SHP77 (cell line): ENCODE measurements at regions not wholly inside any gene's neighbourhood (a gene's known extent, or its start where the extent isn't known, plus 50 kb on each side); places are given as distances from the start of the nearest gene placed in this dataset.
A peak's percentile ranks its signal among the peaks of the same experiment; 100 is the strongest.
"Not testable (repeated sequence)": the region's sequence is repeated elsewhere in the genome, so short reads cannot be mapped to it uniquely, and the experiment has no call there.

ENCODE experiments used
- DNase-seq, 2 experiments: peaks; one replicate each; lab custom pipeline; 2025; lab: John Stamatoyannopoulos, UW

DNA sequence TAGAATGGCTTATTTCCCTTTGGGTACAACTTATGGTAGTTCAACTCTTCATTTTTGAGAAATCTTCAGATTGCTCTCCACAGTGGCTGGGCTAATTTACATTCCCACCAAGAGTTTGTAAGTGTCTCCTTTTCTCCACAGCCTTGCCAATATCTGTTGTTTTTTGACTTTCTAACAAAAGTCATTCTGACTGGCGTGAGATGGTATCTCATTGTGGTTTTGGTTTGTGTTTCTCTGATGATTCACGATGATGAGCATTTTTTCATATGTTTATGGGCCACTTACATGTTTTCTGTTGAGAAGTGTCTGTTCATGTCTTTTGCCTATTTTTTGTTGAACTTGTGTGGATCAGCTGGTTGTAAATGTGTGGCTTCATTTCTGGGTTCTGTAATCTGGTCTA, 871.0 kb downstream of the EPHA4 start:
- no peak for DNase-seq

DNA sequence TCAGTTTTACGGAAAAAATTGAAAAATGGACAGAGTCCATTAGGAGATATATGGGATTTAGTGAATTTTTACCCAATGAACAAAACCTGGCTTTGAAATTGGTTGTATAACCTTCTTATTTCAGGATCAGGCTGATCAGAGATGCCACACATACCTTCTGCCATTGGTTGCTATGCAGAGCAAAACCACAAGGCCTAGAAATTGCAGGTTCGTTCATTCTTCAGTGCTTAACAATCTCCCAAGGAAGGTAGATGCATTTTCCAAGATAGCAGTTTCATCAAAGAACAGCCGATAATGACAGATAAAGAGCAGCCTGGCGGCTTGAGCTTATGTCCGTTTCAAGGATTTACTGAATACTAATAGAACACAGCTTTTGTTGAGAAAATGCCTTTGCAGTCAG, 868.8 kb downstream of the EPHA4 start:
- no peak for DNase-seq

DNA sequence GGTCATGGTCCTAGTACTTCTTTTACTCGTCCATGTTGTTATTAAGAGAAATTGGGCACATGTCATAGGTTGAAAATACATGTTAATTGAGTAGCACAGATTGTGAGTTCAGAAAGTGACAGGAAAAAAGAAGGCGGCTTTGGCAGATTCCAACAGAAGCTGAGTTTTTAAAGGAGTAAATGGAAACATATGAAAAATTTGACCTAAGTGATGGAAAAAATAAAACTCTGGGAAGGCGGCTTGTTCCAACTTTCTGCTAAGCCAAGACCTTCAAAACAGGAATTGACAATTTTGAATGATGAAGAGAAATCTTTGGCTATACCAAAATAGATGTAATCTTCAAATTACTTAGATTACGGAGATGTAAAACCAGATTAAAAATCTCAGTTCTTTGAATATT, 868.0 kb downstream of the EPHA4 start:
- no peak for DNase-seq

DNA sequence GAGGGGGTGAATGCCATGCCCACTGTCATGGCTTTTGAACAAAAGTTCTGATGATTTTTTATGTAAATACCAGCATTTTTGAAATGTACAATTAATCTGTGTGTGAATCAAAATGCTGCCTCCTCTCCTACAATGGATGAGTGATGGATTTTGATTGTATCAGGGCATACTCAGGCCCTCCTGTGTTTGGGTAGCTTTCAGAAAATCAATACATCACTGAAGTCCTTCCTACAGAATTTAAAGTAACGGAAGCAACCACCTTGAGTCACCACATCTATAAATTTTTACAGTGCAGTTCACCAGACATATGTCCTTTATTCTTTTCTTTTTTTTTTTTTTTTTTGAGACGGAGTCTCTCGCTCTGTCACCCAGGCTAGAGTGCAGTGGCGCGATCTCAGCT, 867.3 kb downstream of the EPHA4 start:
- no peak for DNase-seq

DNA sequence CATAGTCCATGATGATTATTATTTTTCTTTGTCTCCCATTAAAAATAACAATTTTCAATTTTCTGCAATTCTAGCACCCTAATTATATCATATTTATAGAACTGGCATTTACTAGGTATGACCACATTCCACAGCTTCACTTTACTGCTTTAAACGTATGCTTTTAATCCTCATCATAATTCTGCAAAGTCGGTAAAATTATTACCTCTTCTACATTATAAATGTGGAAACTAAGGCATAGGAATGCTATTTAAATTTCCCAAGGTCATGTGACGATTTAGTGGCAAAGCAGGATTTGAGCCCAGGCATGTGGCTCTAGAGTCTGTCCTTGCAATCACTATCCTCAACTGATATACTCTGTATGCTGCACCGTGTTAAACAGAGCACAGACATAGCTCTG, 866.4 kb downstream of the EPHA4 start:
- no peak for DNase-seq

DNA sequence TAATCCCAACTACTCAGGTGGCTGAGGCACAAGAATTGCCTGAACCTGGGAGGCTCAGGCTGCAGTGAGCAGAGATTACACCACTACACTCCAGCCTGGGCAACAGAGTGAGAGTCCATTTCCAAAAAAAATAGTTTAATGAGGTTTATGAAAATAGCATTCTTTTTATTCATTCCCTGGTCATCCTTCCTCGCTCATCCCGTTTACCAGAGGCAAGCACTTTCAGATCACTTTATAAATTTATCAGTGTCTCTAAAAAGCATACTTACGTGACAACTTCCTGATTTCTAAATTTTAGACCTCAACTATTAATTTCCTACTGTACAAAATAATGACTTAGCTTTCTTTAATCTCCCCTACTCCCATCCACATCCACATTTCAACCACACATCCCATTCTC, 864.8 kb downstream of the EPHA4 start:
- DNase-seq = no peak

DNA sequence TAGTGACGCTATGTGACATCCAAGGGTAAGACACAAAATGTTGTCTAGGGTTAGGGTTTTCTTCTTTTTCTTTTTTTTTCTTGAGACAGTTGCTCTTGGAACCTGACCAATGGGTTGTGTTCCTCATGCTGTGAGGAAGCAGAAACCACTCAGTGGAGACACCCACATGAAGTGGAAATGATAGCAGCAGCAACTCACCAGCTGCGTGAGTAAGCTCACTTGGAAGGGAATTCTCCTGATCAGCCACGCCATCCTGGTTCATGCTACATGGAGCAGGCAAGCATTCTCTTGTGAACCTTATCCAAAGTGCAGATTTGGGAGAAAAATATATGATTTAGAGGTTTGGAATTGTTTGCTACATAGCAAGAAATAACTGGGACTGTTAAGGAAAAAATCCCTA, 863.7 kb downstream of the EPHA4 start:
- no peak for DNase-seq

DNA sequence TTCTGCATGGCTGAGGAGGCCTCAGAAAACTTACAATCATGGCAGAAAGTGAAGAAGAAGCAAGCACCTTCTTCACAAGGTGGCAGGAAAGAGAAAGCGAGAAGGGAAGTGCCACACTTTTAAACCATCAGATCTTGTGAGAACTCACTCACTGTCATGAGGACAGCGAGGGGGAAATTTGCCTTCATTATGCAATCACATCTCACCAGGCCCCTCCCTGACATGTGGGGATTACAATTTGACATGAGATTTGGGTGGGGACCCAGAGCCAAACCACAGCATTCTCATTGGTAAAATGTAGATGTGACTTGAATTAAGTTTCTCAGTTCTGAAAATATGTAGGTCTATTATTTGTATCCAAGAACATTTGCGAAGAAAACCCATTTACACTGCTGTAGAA, 854.8 kb downstream of the EPHA4 start:
- DNase-seq = no peak

DNA sequence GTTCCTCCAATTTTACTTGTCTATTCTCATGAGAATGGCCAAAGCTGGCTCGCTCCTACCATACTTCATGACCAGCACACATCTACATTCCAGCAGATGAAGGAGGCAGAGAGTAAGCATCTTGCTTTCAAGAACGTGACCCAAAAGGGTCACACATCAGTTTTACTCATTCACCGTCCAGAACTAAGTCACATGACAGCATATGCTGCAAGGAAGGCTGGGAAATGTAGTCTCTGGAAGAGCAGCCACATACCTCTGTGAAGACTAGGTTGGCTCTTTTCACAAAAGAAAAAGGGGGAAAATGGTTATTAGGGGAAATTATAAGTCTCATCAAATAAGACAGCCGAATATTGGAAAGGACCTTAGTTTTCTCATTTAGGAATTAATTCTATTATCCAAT, 835.3 kb downstream of the EPHA4 start:
- DNase-seq = peak in 1 of 2 experiments; percentile 2

DNA sequence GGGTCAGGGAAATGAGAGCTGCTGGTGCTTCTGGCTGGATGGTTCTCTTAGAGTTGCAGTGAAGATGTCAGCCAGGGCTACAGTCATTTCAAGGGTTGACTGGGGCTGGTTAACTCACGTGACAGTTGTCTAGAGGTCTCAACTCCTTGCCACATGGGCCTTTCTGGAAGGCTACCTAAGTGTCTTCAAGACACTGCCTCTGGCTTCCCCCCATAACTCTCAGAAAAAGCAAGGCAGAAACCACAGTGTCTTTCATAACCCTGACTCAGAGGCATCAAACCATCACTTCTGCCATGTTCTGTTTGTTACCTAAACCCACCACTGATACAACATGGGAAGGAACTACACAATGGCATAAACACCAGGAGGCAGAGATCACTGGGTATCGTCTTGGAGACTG, 828.9 kb downstream of the EPHA4 start:
- DNase-seq = no peak

DNA sequence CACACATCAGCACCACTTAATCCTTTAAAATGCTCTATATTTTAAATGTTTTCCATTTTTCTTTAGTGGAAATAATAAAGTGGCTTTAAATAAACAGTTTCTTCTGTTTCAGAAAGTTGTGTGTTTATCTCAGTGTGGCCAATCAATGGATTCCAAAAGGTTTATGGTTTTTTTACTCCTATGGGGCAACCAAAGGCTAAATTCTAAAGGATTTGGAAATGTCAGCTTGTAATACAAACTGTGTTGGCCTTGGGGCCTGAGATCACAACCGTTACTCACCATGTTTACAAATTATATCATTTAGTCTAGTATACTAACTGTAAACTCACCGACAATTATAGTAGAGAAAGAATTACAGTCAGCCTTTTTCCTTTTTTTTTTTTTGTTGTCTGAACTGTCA, 827.2 kb downstream of the EPHA4 start:
- no peak for DNase-seq

DNA sequence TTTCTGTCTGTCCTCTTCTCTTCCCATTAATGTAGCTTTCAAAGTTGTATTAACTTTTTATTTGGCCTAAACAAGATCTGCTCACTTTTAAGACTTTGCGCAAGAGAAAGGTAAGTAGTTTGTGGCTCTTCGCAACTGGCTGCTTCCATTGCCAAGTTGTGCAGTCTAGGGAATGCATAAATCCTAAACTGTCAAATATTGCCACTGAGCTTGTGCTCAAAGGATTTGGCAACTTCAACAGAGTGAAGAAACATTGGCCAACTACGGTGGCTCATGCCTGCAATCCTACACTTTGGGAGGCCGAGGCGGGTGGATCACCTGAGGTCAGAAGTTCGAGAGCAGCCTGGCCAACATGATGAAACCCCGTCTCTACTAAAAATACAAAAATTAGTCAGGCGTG, 826.4 kb downstream of the EPHA4 start:
- DNase-seq = no peak

DNA sequence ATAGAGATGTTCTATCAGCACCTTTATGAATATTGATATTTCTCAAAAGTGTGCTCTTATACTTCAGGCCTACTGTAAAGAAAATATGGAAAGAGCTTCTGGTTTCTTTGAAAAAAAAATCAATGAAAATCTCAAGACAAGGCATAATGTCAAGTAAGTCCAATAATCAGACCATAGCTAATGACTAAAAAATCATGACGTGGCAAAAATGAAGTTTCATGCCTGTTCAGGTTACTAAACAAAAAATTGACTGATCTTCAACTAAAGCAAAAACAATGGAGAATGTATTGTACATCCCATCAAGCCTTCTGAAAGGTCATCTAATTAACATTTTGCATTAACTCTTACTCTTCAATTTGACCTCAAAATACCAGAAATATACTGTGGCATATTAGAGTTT, 824.4 kb downstream of the EPHA4 start:
- no peak for DNase-seq

DNA sequence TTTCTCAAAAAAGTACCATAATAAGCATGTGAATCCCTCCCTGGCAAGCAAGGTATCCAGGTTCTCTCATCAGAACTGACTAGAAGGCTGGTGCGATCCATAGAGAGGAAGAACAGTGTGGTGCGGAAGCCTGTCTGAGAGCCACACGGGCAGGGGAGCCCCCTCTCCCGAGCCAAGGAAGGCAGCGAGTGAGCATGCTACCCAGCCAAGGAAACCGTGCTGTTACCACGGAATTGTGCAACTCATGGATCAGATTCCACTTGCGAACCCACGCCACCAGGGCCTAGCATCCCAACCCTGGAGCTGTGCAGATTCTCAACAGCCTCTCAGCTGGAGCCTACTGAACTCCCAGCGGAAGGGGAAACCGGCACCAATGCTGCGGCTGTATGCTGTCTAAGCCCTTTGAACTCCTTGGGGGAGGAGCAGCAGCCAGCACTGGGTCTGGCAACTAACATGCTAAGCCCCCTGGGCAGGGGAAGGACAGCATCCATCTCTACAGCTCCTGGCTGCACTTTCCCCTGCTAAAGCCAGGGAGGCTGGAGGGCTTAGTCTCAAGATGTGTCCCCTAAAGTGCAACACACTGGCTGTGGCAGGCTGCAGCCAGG, 823.1 kb downstream of the EPHA4 start:
- no peak for DNase-seq

DNA sequence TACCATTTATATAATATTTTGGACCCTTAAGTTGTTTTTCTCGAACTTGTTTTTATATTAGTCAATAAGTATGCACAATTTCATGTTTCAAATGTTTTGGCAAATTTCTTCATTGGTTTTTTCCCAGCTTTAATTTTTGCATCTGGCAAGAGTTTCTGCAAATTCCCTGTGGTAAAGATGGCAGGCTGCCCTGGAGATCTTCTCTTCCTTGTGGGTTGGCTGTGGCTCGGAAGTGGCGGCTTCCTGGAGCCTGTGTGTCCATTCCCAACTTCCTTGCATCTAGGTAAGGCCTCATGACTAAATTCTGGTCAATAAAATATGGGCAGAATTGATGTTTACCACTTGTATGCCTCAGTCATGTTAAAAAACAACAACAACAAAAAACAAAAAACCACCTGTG, 818.6 kb downstream of the EPHA4 start:
- DNase-seq = no peak

DNA sequence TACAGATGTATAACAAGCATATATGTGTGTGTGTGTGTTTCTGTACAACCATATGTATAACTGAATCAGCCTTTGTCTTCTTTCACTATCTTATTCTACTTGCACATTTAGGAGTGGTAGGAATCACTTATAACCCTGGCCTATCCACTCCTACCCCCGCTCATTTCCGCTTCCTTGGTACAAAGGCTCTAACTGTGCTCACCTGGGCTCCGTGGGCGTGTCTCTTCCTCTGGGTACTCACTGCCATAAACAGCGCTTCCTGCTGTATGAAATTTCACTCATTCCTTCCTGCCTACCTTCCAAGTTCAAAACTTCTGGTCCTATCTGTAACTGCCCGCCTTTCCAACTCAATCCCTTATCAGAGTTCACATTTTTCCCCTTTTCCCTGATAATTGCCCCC, 815.5 kb downstream of the EPHA4 start:
- no peak for DNase-seq

DNA sequence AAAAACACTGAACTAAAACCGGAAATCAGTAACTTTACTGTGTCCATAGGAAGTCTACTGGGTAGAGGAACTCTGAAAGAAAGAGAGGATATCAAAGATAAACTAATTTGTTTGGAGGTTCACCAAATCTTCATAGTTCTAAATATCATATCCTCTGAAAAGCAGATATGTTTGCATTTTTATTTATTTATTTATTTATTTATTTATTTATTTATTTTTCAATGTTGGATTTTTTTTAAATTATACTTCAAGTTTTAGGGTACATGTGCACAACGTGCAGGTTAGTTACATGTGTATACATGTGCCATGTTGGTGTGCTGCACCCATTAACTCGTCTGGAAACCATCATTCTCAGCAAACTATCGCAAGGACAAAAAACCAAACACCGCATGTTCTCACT, 813.7 kb downstream of the EPHA4 start:
- DNase-seq = not testable (repeated sequence)

DNA sequence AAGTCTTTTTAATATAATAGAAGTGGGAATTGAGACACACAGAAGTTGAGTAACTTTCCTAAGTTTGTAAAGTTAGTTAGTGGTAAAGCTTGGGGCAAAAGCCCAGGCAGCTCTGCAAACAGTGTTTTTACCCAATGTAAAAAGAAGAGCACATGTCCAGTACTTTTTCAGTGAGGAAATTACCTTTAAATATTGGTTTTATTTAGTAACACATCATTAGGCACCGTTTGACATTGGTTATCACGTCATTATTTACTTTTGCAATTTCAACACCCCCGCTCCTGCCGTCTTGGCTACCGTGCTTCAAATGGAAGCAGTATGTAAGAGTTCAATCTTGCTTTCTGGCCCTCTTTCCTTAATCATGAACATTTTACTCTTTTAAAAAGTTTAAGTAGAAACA, 807.9 kb downstream of the EPHA4 start:
- no peak for DNase-seq

DNA sequence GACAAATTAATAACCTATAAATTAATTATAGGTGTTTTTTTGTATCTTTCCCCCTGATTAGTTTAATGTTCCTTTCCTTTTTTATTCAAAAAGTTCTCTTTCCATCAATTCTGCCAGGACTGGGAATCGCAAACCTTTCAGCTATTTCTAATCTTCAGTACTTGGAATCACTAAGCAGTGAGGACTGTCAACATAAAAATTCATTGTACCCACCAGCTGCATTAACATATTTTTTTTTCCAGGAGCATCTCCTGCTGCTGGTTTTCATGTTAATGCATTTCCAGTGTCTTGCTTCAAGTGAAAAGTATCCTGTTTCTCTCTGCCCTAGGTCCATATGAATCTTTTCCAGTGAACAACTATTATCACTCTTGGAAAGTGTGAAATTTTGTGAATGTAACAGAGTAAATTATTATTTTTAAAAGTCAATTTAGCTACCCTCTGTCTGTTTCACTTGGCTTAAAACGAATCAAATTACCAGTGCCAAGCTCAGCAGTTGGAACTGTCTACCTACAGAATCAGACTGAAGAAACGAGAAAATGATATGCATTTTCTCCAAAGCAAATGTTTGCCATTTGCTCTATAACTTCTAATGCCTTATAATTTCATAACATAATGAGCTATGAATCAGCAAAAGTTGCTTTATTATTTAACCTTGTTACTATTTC, 804.4 kb downstream of the EPHA4 start:
- DNase-seq = no peak

DNA sequence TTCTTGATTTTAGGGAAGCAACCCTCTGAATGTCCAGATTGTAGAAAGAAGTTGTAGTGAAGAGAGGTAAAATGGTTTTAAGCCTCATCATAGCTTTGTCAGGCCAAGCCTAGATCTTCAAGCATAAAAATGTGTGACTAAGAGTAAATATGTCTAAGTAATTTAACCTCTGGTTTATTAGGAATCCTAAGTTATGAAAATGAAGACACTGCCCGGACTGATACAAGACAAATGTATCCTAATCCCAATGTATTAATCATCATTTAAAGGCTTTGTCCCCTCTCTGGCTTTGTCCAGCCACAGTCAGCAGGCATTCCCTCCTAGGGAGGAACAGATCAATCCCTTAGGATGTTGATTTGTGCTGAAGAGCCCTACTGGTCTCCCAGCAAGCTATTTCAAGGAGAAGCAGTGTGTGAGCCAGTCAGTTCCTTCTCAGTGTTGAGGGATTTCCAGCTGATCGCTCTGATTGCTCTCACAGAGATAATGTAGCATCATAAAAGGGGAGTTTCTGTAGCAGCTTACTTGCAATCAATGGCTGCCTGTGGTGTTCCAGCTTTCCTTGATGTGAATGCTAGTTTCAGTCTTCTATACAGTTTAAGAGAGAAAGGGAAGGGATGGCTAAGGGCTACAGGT, 796.1 kb downstream of the EPHA4 start:
- DNase-seq = no peak

DNA sequence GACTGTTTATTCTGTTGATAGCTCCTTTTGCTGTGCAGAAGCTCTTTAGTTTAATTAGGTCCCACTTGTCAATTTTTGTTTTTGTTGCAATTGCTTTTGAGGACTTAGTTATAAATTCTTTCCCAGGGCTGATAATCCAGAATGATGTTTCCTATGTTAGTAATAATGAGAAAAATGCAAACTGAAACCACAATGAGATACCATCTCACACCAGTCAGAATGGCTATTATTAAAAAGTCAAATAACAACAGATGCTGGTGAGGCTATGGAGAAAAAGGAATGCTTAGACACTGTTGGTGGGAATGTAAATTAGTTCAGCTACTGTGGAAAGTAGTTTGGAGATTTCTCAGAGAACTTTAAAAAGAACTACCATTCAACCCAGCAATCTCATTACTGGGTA, 793.0 kb downstream of the EPHA4 start:
- DNase-seq = not testable (repeated sequence)

DNA sequence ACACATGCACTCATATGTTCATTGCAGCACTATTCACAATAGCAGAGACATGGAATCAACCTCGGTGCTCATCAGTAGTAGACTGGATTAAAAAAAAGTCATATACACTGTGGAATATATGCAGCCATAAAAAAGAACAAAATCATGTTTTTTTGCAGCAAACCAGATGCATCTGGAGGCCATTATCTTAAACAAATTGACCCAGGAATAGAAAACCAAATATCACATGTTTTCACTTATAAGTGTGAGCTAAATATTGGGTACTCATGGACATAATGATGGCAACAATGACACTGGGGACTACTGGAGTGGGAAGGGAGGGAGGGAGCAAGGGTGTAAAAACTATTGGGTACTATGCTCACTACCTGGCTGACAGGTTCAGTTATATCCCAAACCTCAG, 792.6 kb downstream of the EPHA4 start:
- DNase-seq = no peak

DNA sequence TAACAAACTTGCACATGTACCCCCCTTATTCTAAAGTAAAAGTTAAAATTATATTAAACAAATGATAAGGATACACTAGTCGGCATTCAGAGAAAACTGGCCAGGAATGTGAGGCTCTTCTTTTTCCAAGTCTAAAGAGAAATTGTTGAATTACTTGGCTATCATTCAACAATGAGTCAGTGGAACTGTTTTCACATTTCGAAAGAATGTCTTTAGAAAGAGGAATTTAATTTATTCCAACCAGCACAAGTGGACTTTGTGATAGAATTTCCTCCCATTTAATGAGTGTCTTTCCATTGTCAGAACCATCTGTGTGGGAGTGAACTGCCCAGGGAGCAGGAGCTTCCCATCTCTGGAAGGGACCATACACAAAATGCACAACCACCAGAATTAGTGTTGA, 792.2 kb downstream of the EPHA4 start:
- no peak for DNase-seq
